Parathyroid adenoma (tissue), 2 donors: ENCODE measurements at regions not wholly inside any gene's neighbourhood (a gene's known extent, or its start where the extent isn't known, plus 50 kb on each side); places are given as distances from the start of the nearest gene placed in this dataset.

Experiments used
- H2AFZ ChIP-seq: fragments of 300-600 bp; sonication (generic); one replicate; pipeline ENCODE4 v1.7.0; 2017; ENCODE audit warnings: antibody characterized with exemption, mild to moderate bottlenecking
- H3K27ac ChIP-seq: fragments of 300-600 bp; sonication (generic); one replicate; pipeline ENCODE4 v1.7.0; 2017
- H3K27me3 ChIP-seq: fragments of 300-600 bp; sonication (generic); one replicate; pipeline ENCODE4 v1.7.0; 2017; ENCODE audit warnings: low read length; ENCODE audit not compliant: control insufficient read depth, insufficient read depth
- H3K36me3 ChIP-seq: fragments of 300-600 bp; sonication (generic); one replicate; pipeline ENCODE4 v1.7.0; 2017; ENCODE audit warnings: low read length; ENCODE audit not compliant: control insufficient read depth, insufficient read depth
- H3K4me1 ChIP-seq: fragments of 300-600 bp; sonication (generic); one replicate; pipeline ENCODE4 v1.7.0; 2017; ENCODE audit warnings: control low read depth
- H3K4me2 ChIP-seq: fragments of 300-600 bp; sonication (generic); one replicate; pipeline ENCODE4 v1.7.0; 2017; ENCODE audit warnings: low read length
- H3K4me3 ChIP-seq: fragments of 300-600 bp; sonication (generic); one replicate; pipeline ENCODE4 v1.7.0; 2017; ENCODE audit warnings: low read depth, low read length
- H3K79me2 ChIP-seq: fragments of 300-600 bp; sonication (generic); one replicate; pipeline ENCODE4 v1.7.0; 2017; ENCODE audit warnings: control low read depth
- H3K9ac ChIP-seq: fragments of 300-600 bp; sonication (generic); one replicate; pipeline ENCODE4 v1.7.0; 2017; ENCODE audit warnings: mild to moderate bottlenecking
- H3K9me3 ChIP-seq: fragments of 300-600 bp; sonication (generic); one replicate; pipeline ENCODE4 v1.7.0; 2017; ENCODE audit warnings: low read length; ENCODE audit not compliant: control insufficient read depth
- CTCF ChIP-seq: fragments of 300-600 bp; sonication (generic); IDR thresholded peaks from one replicate; pipeline ENCODE4 v1.7.0; 2017; ENCODE audit warnings: antibody characterized with exemption, mild to moderate bottlenecking
- donor health status: primary hyperparathyroidism.

GRCh38 chr2:177148477-177149154, 64.0 kb upstream of the HNRNPA3 start:
- H3K4me3 ChIP-seq: peak overlapping the region; percentile 41
- H2AFZ ChIP-seq: peak overlapping the region; percentile 70
- H3K27me3 ChIP-seq: peaks cover 4% of the 10 kb centered on the region
- no peaks in the 10 kb centered on the region for H3K36me3 ChIP-seq
- H3K27ac ChIP-seq: no peak overlapping the region
- H3K9ac ChIP-seq: no peak overlapping the region
- H3K9me3 ChIP-seq: no peaks in the 10 kb centered on the region
- H3K79me2 ChIP-seq: no peaks in the 10 kb centered on the region
- peak; percentile 71 for TF ChIP-seq CTCF
- H3K4me1 ChIP-seq: peaks cover 6% of the 10 kb centered on the region
- peak overlapping the region; percentile 82 for H3K4me2 ChIP-seq

GRCh38 chr2:177149155-177149503, 63.5 kb upstream of the HNRNPA3 start:
- Histone ChIP-seq H3K79me2 (no peaks in the 10 kb centered on the region), H3K27me3 (peaks cover 4% of the 10 kb centered on the region), H3K36me3 (no peaks in the 10 kb centered on the region), H2AFZ (peak overlapping the region; percentile 70), H3K9me3 (no peaks in the 10 kb centered on the region), H3K4me1 (peaks cover 6% of the 10 kb centered on the region), H3K4me2 (no peak overlapping the region), H3K9ac (no peak overlapping the region), H3K27ac (no peak overlapping the region), H3K4me3 (peak overlapping the region; percentile 41)
- TF ChIP-seq CTCF: no peak

GRCh38 chr2:177153805-177154204, 58.8 kb upstream of the HNRNPA3 start:
- Histone ChIP-seq H2AFZ (no peak overlapping the region), H3K79me2 (no peaks in the 10 kb centered on the region), H3K36me3 (no peaks in the 10 kb centered on the region), H3K4me2 (no peak overlapping the region), H3K4me3 (no peak overlapping the region), H3K9ac (no peak overlapping the region), H3K27me3 (peaks cover 4% of the 10 kb centered on the region), H3K27ac (no peak overlapping the region), H3K9me3 (no peaks in the 10 kb centered on the region), H3K4me1 (peaks cover under 1% of the 10 kb centered on the region)
- TF ChIP-seq CTCF: no peak

GRCh38 chr2:177154809-177155208, 57.8 kb upstream of the HNRNPA3 start:
- no peaks in the 10 kb centered on the region for H3K79me2 ChIP-seq
- no peak overlapping the region for H3K4me3 ChIP-seq
- H3K9me3 ChIP-seq: no peaks in the 10 kb centered on the region
- no peak overlapping the region for H3K9ac ChIP-seq
- no peak for TF ChIP-seq CTCF
- no peak overlapping the region for H2AFZ ChIP-seq
- no peak overlapping the region for H3K27ac ChIP-seq
- no peak overlapping the region for H3K4me2 ChIP-seq
- no peaks in the 10 kb centered on the region for H3K36me3 ChIP-seq
- H3K27me3 ChIP-seq: peaks cover 4% of the 10 kb centered on the region
- no peaks in the 10 kb centered on the region for H3K4me1 ChIP-seq

GRCh38 chr2:177155631-177156030, 57.0 kb upstream of the HNRNPA3 start:
- TF ChIP-seq CTCF: no peak
- Histone ChIP-seq H3K79me2 (no peaks in the 10 kb centered on the region), H2AFZ (no peak overlapping the region), H3K4me2 (no peak overlapping the region), H3K9ac (no peak overlapping the region), H3K4me1 (no peaks in the 10 kb centered on the region), H3K27ac (no peak overlapping the region), H3K36me3 (no peaks in the 10 kb centered on the region), H3K9me3 (no peaks in the 10 kb centered on the region), H3K4me3 (no peak overlapping the region), H3K27me3 (no peaks in the 10 kb centered on the region)
